Head of caudate nucleus (tissue), 42 donors: ENCODE measurements at regions not wholly inside any gene's neighbourhood (a gene's known extent, or its start where the extent isn't known, plus 50 kb on each side); places are given as distances from the start of the nearest gene placed in this dataset.

Source experiments
- DNase-seq, 42 donors: peaks; one replicate each; pipeline versions ENCODE4 v3.0.0 to v3.0.0-alpha.2; 2020 to 2021; ENCODE audit warnings: mixed read lengths in 7 of 42
- intact Hi-C: fragments of 100-400 bp; cut with DNase I; formaldehyde crosslinking; loops from one replicate; pipeline ENCODE4 v1.15.0; 2022

- intact Hi-C loops = no loop called here
- peak in 1 of 42 donors; percentile 16 for DNase-seq
Measured at GRCh38 chr4:123298261-123298660, 98.3 kb upstream of the SPRY1 start.

GRCh38 chr4:123298801-123299200, 97.8 kb upstream of the SPRY1 start:
- intact Hi-C loops = no loop called here
- no peak for DNase-seq

GRCh38 chr4:123299212-123299691, 97.3 kb upstream of the SPRY1 start:
- DNase-seq = no peak
- intact Hi-C loops = no loop called here

- intact Hi-C loops = no loop called here
- DNase-seq = no peak
Measured at GRCh38 chr4:123300222-123301039, 96.2 kb upstream of the SPRY1 start.

GRCh38 chr4:123301923-123302322, 94.7 kb upstream of the SPRY1 start:
- no peak for DNase-seq
- intact Hi-C loops = no loop called here

GRCh38 chr4:123304151-123304964, 92.2 kb upstream of the SPRY1 start:
- peak; percentile 15 to 69 (median 40) for DNase-seq
- intact Hi-C loops = no loop called here

- intact Hi-C loops = no loop called here
- peak in 1 of 42 donors; percentile 12 for DNase-seq
Measured at GRCh38 chr4:123305736-123306135, 90.9 kb upstream of the SPRY1 start.

- intact Hi-C loops = no loop called here
- DNase-seq = no peak
Measured at GRCh38 chr4:123306769-123307168, 89.8 kb upstream of the SPRY1 start.

- DNase-seq = no peak
- intact Hi-C loops = no loop called here
Measured at GRCh38 chr4:123308667-123309066, 87.9 kb upstream of the SPRY1 start.

GRCh38 chr4:123312116-123312515, 84.5 kb upstream of the SPRY1 start:
- intact Hi-C loops = no loop called here
- DNase-seq = no peak

- intact Hi-C loops = no loop called here
Measured at GRCh38 chr4:123312951-123313592, 83.5 kb upstream of the SPRY1 start.

GRCh38 chr4:123315617-123316016, 81.0 kb upstream of the SPRY1 start:
- no peak for DNase-seq
- intact Hi-C loops = no loop called here

More at GRCh38 chr4:123312951-123313592, 83.5 kb upstream of the SPRY1 start:
- peak in 1 of 42 donors; percentile 12 for DNase-seq

GRCh38 chr4:123317211-123317610, 79.4 kb upstream of the SPRY1 start:
- no peak for DNase-seq
- intact Hi-C loops = no loop called here

GRCh38 chr4:123319639-123320038, 77.0 kb upstream of the SPRY1 start:
- no peak for DNase-seq
- intact Hi-C loops = no loop called here

GRCh38 chr4:123323998-123324397, 72.6 kb upstream of the SPRY1 start:
- intact Hi-C loops = no loop called here
- DNase-seq = peak in 1 of 42 donors; percentile 18

- DNase-seq = no peak
Measured at GRCh38 chr4:123325241-123325681, 71.3 kb upstream of the SPRY1 start.

GRCh38 chr4:123327346-123327745, 69.2 kb upstream of the SPRY1 start:
- intact Hi-C loops = no loop called here
- no peak for DNase-seq

More at GRCh38 chr4:123325241-123325681, 71.3 kb upstream of the SPRY1 start:
- intact Hi-C loops = no loop called here

- DNase-seq = no peak
- intact Hi-C loops = no loop called here
Measured at GRCh38 chr4:123327846-123328429, 68.7 kb upstream of the SPRY1 start.

- DNase-seq = no peak
- intact Hi-C loops = no loop called here
Measured at GRCh38 chr4:123338715-123339114, 57.9 kb upstream of the SPRY1 start.
